ENCODE measurements at regions not wholly inside any gene's neighbourhood (a gene's known extent, or its start where the extent isn't known, plus 50 kb on each side); places are given as distances from the start of the nearest gene placed in this dataset.

DNA sequence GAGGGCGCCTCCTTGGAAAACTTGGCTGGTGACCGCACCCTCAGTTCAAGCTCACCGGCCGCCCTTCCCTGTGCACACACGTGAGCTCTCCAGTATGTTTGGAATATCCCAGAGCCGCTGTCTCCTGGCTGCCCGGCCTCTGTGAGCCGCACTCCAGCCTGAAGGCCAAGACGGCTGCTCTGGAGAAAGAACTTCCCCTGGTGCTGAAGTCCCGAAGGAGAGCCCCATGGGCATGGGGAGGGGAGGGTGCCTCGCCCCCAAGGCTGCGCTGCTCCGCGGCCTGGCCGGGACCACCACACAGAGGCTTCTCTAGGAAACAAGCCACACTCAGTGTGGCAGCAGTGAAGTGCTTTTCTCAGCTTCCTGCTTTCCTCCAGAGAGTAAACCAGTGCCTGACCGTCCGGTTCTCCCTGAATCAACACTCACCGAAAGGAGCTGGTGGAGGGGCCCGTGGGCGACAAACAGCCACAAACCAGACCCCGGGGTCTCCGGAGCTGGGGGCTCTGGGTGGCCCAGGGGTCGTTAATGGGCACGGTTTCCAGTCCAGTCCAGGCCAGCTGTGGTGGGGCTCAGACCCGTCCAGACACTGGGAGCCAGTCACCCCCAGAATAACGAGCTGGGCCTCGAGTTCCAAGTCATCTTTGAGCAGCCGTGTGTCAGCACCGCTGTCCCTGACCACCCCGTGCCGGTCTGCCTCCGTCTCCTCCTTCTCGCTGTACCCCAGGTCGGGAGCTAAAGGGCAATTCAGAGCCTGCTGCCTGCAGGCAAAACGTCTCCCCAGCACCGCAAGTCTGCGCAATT lies 87.4 kb upstream of the BHLHE23 start:
- Histone ChIP-seq H3K36me3 (replicated peaks in 1 of 2; ENCODE audit: control insufficient read depth in 1 of 2, insufficient read depth in 2 of 2, low read length in 2 of 2) (no peaks in the 10 kb centered on the region), H2AFZ (ENCODE audit: low read length) (no peak overlapping the region), H3K9ac (ENCODE audit: insufficient read depth, low read depth, low read length) (no peak overlapping the region), H3K4me1 (ENCODE audit: insufficient read depth, low read length) (no peaks in the 10 kb centered on the region), H4K20me1 (ENCODE audit: insufficient read depth, low read length) (peaks cover 12% of the 10 kb centered on the region; the same call in 1 of the 2 replicates), H3K4me2 (ENCODE audit: low read depth, low read length) (no peak overlapping the region), H3K79me2 (ENCODE audit: insufficient read depth, low read length) (no peaks in the 10 kb centered on the region), H3K9me3 (ENCODE audit: low read length) (no peaks in the 10 kb centered on the region), H3K27me3 (ENCODE audit: control insufficient read depth in 1 of 2, insufficient read depth in 2 of 2, low read length in 2 of 2) (peaks cover 33 to 75% of the 10 kb centered on the region in 2 experiments), H3K4me3 (replicated peaks in 1 of 3; ENCODE audit: insufficient read depth in 1 of 3, low read depth in 2 of 3, low read length in 3 of 3) (no peak overlapping the region), H3K27ac (ENCODE audit: extremely low read length, insufficient read depth, low read length) (no peak overlapping the region)
- ATAC-seq: no peak
- CTCF ChIA-PET (ENCODE audit: low intra/inter-chr PET ratio, low total read pairs): no interaction called here
- no TSS peak for BruUV-seq (replicated peaks)
- no peak for DNase-seq (ENCODE audit: low spot score)
- FAIRE-seq: no peak
- in situ Hi-C loops (cut with HindIII; ENCODE audit: extremely low pct_ligation_motif_present, low pct_unique_long_range_greater_than_20kb): no loop called here
- intact Hi-C loops (cut with micrococcal nuclease; ENCODE audit: unreplicated experiment): no loop called here
- WGBS (ENCODE audit: low lambda C conversion rate): 19% methylated on average over 19 of the region's 37 CpGs
- POLR2A ChIA-PET: no interaction called here
- TF ChIP-seq ZNF614 (CRISPR knock-in tag; IDR thresholded peaks at IDR 0.05; ENCODE audit: borderline replicate concordance): no peak
- no peak for TF ChIP-seq JUN (CRISPR knock-in tag; IDR thresholded peaks at IDR 0.05)
- TF ChIP-seq, protein P1, sequence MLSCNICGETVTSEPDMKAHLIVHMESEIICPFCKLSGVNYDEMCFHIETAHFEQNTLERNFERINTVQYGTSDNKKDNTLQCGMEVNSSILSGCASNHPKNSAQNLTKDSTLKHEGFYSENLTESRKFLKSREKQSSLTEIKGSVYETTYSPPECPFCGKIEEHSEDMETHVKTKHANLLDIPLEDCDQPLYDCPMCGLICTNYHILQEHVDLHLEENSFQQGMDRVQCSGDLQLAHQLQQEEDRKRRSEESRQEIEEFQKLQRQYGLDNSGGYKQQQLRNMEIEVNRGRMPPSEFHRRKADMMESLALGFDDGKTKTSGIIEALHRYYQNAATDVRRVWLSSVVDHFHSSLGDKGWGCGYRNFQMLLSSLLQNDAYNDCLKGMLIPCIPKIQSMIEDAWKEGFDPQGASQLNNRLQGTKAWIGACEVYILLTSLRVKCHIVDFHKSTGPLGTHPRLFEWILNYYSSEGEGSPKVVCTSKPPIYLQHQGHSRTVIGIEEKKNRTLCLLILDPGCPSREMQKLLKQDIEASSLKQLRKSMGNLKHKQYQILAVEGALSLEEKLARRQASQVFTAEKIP (CRISPR knock-in tag; IDR thresholded peaks at IDR 0.05; ENCODE audit: borderline replicate concordance): no peak
- TF ChIP-seq, protein P2, sequence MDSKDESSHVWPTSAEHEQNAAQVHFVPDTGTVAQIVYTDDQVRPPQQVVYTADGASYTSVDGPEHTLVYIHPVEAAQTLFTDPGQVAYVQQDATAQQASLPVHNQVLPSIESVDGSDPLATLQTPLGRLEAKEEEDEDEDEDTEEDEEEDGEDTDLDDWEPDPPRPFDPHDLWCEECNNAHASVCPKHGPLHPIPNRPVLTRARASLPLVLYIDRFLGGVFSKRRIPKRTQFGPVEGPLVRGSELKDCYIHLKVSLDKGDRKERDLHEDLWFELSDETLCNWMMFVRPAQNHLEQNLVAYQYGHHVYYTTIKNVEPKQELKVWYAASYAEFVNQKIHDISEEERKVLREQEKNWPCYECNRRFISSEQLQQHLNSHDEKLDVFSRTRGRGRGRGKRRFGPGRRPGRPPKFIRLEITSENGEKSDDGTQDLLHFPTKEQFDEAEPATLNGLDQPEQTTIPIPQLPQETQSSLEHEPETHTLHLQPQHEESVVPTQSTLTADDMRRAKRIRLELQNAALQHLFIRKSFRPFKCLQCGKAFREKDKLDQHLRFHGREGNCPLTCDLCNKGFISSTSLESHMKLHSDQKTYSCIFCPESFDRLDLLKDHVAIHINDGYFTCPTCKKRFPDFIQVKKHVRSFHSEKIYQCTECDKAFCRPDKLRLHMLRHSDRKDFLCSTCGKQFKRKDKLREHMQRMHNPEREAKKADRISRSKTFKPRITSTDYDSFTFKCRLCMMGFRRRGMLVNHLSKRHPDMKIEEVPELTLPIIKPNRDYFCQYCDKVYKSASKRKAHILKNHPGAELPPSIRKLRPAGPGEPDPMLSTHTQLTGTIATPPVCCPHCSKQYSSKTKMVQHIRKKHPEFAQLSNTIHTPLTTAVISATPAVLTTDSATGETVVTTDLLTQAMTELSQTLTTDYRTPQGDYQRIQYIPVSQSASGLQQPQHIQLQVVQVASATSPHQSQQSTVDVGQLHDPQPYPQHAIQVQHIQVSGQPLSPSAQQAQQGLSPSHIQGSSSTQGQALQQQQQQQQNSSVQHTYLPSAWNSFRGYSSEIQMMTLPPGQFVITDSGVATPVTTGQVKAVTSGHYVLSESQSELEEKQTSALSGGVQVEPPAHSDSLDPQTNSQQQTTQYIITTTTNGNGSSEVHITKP (CRISPR knock-in tag; IDR thresholded peaks at IDR 0.05; ENCODE audit: low read depth): no peak
- TF ChIP-seq, protein P3, sequence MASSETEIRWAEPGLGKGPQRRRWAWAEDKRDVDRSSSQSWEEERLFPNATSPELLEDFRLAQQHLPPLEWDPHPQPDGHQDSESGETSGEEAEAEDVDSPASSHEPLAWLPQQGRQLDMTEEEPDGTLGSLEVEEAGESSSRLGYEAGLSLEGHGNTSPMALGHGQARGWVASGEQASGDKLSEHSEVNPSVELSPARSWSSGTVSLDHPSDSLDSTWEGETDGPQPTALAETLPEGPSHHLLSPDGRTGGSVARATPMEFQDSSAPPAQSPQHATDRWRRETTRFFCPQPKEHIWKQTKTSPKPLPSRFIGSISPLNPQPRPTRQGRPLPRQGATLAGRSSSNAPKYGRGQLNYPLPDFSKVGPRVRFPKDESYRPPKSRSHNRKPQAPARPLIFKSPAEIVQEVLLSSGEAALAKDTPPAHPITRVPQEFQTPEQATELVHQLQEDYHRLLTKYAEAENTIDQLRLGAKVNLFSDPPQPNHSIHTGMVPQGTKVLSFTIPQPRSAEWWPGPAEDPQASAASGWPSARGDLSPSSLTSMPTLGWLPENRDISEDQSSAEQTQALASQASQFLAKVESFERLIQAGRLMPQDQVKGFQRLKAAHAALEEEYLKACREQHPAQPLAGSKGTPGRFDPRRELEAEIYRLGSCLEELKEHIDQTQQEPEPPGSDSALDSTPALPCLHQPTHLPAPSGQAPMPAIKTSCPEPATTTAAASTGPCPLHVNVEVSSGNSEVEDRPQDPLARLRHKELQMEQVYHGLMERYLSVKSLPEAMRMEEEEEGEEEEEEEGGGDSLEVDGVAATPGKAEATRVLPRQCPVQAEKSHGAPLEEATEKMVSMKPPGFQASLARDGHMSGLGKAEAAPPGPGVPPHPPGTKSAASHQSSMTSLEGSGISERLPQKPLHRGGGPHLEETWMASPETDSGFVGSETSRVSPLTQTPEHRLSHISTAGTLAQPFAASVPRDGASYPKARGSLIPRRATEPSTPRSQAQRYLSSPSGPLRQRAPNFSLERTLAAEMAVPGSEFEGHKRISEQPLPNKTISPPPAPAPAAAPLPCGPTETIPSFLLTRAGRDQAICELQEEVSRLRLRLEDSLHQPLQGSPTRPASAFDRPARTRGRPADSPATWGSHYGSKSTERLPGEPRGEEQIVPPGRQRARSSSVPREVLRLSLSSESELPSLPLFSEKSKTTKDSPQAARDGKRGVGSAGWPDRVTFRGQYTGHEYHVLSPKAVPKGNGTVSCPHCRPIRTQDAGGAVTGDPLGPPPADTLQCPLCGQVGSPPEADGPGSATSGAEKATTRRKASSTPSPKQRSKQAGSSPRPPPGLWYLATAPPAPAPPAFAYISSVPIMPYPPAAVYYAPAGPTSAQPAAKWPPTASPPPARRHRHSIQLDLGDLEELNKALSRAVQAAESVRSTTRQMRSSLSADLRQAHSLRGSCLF (CRISPR knock-in tag; IDR thresholded peaks at IDR 0.05; ENCODE audit: borderline replicate concordance): no peak
- TF ChIP-seq, protein P4, sequence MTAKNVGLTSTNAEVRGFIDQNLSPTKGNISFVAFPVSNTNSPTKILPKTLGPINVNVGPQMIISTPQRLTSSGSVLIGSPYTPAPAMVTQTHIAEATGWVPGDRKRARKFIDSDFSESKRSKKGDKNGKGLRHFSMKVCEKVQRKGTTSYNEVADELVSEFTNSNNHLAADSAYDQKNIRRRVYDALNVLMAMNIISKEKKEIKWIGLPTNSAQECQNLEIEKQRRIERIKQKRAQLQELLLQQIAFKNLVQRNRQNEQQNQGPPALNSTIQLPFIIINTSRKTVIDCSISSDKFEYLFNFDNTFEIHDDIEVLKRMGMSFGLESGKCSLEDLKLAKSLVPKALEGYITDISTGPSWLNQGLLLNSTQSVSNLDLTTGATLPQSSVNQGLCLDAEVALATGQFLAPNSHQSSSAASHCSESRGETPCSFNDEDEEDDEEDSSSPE (CRISPR knock-in tag; IDR thresholded peaks at IDR 0.05): no peak
- no peak for TF ChIP-seq SIX1 (CRISPR knock-in tag; IDR thresholded peaks at IDR 0.05; ENCODE audit: borderline replicate concordance)

Data from HepG2 (cell line).